Eye (tissue), 1 donor: ENCODE measurements at regions not wholly inside any gene's neighbourhood (a gene's known extent, or its start where the extent isn't known, plus 50 kb on each side); places are given as distances from the start of the nearest gene placed in this dataset.
A peak's percentile ranks its signal among the peaks of the same experiment; 100 is the strongest.

ENCODE experiments used
- DNase-seq: peaks from one replicate; pipeline ENCODE4 v3.0.0-alpha.2; 2015

- DNase-seq = no peak
Measured at GRCh38 chr16:5681966-5682365, 584.4 kb upstream of the EEF2KMT start.

GRCh38 chr16:5678371-5678770 lies 580.8 kb upstream of the EEF2KMT start:
- DNase-seq = peak; percentile 57

GRCh38 chr16:5671421-5671820 lies 573.8 kb upstream of the EEF2KMT start:
- no peak for DNase-seq

GRCh38 chr16:5670198-5670597 lies 572.6 kb upstream of the EEF2KMT start:
- DNase-seq = no peak

- no peak for DNase-seq
Measured at GRCh38 chr16:5668553-5668952, 571.0 kb upstream of the EEF2KMT start.

- DNase-seq = peak; percentile 61
Measured at GRCh38 chr16:5665834-5666233, 568.2 kb upstream of the EEF2KMT start.

- DNase-seq = no peak
Measured at GRCh38 chr16:5653789-5654188, 556.2 kb upstream of the EEF2KMT start.

GRCh38 chr16:5653041-5653440 lies 555.4 kb upstream of the EEF2KMT start:
- DNase-seq = no peak

GRCh38 chr16:5649762-5650743 lies 552.5 kb upstream of the EEF2KMT start:
- DNase-seq = no peak

- DNase-seq = no peak
Measured at GRCh38 chr16:5647051-5647450, 549.5 kb upstream of the EEF2KMT start.

- no peak for DNase-seq
Measured at GRCh38 chr16:5643855-5644531, 546.4 kb upstream of the EEF2KMT start.

GRCh38 chr16:5642436-5642835 lies 544.8 kb upstream of the EEF2KMT start:
- DNase-seq = no peak

- DNase-seq = no peak
Measured at GRCh38 chr16:5642011-5642410, 544.4 kb upstream of the EEF2KMT start.

GRCh38 chr16:5640883-5641282 lies 543.3 kb upstream of the EEF2KMT start:
- DNase-seq = no peak

- DNase-seq = no peak
Measured at GRCh38 chr16:5639531-5639930, 541.9 kb upstream of the EEF2KMT start.

- no peak for DNase-seq
Measured at GRCh38 chr16:5635331-5635730, 537.7 kb upstream of the EEF2KMT start.

- DNase-seq = no peak
Measured at GRCh38 chr16:5634666-5635180, 537.1 kb upstream of the EEF2KMT start.

- peak; percentile 58 for DNase-seq
Measured at GRCh38 chr16:5633845-5634440, 536.3 kb upstream of the EEF2KMT start.

- no peak for DNase-seq
Measured at GRCh38 chr16:5622234-5622884, 524.8 kb upstream of the EEF2KMT start.

GRCh38 chr16:5621826-5622225 lies 524.2 kb upstream of the EEF2KMT start:
- peak; percentile 61 for DNase-seq

GRCh38 chr16:5619304-5619703 lies 521.7 kb upstream of the EEF2KMT start:
- peak; percentile 64 for DNase-seq

- DNase-seq = no peak
Measured at GRCh38 chr16:5616841-5617240, 519.2 kb upstream of the EEF2KMT start.
